ENCODE measurements at regions not wholly inside any gene's neighbourhood (a gene's known extent, or its start where the extent isn't known, plus 50 kb on each side); places are given as distances from the start of the nearest gene placed in this dataset.

DNA sequence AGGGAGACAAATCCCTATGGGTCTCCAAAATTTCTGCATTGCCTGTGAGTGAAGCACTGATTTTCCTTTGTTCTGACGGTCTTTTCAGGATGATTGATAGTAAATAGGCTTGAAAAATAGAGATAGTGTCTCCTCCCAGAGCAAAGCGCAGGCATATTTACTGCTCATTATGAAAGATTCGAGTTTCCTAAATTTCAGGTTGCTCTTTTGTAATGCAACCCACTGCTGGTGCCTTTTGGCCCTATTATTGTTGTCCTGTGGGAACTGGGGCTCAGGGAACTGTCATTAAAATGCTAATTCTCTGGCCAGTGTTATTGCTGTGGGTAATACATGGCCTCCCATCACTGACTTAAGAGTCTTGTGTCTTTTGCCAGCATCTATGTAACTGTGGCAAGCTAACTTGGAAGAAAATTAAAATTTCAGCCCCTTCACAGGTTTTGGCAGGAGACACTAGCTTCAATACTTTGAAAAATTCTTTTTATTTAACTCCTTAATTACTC lies 754.1 kb upstream of the MAP3K7 start:
- Histone ChIP-seq H3K27ac (no peak overlapping the region), H3K27me3 (no peaks in the 10 kb centered on the region), H3K36me3 (replicated peaks in 1 of 2; ENCODE audit: insufficient read depth in 1 of 2, low read depth in 2 of 2) (no peaks in the 10 kb centered on the region), H3K9me3 (no peaks in the 10 kb centered on the region), H3K4me3 (no peak overlapping the region), H3K4me1 (no peaks in the 10 kb centered on the region)
- TF ChIP-seq CTCF (IDR thresholded peaks at IDR 0.05) (no peak), POLR2A (IDR thresholded peaks at IDR 0.05) (no peak)
- 39 to 41% methylated on average over 3 of the region's 3 CpGs for WGBS, 2 donors
- DNase-seq = no peak
- intact Hi-C loops (cut with DNase I) = no loop called here
- ATAC-seq = no peak

GRCh38 chr6:91337967-91338366 lies 751.1 kb upstream of the MAP3K7 start:
- DNase-seq = no peak
- Histone ChIP-seq H3K36me3 (replicated peaks in 1 of 2; ENCODE audit: insufficient read depth in 1 of 2, low read depth in 2 of 2) (no peaks in the 10 kb centered on the region), H3K4me1 (no peaks in the 10 kb centered on the region), H3K27me3 (no peaks in the 10 kb centered on the region), H3K4me3 (no peak overlapping the region), H3K27ac (no peak overlapping the region), H3K9me3 (no peaks in the 10 kb centered on the region)
- WGBS, 2 donors = 61 to 68% methylated on average over 4 of the region's 4 CpGs
- intact Hi-C loops (cut with DNase I) = no loop called here
- no peak for TF ChIP-seq POLR2A (IDR thresholded peaks at IDR 0.05)
- peak in 1 of 7 experiments; percentile 31 for TF ChIP-seq CTCF (IDR thresholded peaks at IDR 0.05)
- ATAC-seq = no peak

DNA sequence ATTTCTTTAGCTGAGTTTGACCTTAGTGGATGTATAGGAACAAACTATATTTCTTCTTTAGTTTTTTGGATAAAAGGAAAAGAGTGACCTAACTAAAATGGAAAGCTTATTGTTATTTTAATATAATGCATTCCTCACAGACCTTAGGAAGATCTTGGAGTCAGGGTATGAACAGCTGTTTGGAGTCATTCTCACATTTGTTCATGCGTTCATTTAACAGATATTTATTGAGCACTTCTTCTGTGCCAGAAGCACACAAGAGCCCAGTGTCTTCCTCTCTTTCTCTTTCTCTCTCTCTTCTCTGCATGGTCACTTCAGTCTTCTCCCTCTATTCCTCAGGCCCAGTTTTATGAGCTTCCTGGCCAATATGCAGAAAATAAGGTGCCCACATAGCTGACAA lies 744.0 kb upstream of the MAP3K7 start:
- H3K9me3 ChIP-seq = no peaks in the 10 kb centered on the region
- H3K36me3 ChIP-seq (replicated peaks in 1 of 2; ENCODE audit: insufficient read depth in 1 of 2, low read depth in 2 of 2) = no peaks in the 10 kb centered on the region
- H3K27me3 ChIP-seq = no peaks in the 10 kb centered on the region
- intact Hi-C loops (cut with DNase I) = no loop called here
- no peak overlapping the region for H3K27ac ChIP-seq
- TF ChIP-seq CTCF (IDR thresholded peaks at IDR 0.05) (no peak), POLR2A (IDR thresholded peaks at IDR 0.05) (no peak)
- H3K4me1 ChIP-seq = no peaks in the 10 kb centered on the region
- no peak overlapping the region for H3K4me3 ChIP-seq
- 60 to 79% methylated on average over 1 of the region's 1 CpG for WGBS, 2 donors
- DNase-seq (no peak), ATAC-seq (no peak)

GRCh38 chr6:91328241-91328640 lies 741.4 kb upstream of the MAP3K7 start:
- TF ChIP-seq CTCF (IDR thresholded peaks at IDR 0.05) = no peak
- no peak for TF ChIP-seq POLR2A (IDR thresholded peaks at IDR 0.05)
- H3K4me1 ChIP-seq = no peaks in the 10 kb centered on the region
- no peak overlapping the region for H3K4me3 ChIP-seq
- H3K9me3 ChIP-seq = no peaks in the 10 kb centered on the region
- no peak for DNase-seq
- no peak overlapping the region for H3K27ac ChIP-seq
- 71 to 79% methylated on average over 3 of the region's 3 CpGs for WGBS, 2 donors
- no peaks in the 10 kb centered on the region for H3K27me3 ChIP-seq
- no peak for ATAC-seq
- no peaks in the 10 kb centered on the region for H3K36me3 ChIP-seq (replicated peaks in 1 of 2; ENCODE audit: insufficient read depth in 1 of 2, low read depth in 2 of 2)
- intact Hi-C loops (cut with DNase I) = no loop called here

DNA sequence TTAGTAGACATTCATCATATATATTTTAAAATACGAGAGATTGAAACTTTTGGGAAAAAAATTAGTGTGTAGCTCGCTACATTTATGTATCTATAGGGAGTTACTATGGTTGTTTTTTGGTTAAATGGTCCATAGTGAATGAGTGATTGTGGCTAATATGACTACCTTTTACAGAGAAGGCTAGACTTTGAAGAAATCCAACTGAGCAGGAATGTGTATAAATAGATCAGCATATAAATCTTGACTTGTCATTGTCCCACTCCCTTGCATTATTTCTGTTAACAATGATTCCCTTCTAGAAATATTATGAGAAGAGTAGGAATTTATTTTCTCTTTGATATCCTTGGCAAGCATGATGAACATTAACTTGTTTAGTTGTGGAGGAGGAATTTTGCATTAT lies 737.8 kb upstream of the MAP3K7 start:
- no peaks in the 10 kb centered on the region for H3K9me3 ChIP-seq
- H3K27me3 ChIP-seq = no peaks in the 10 kb centered on the region
- no peak overlapping the region for H3K27ac ChIP-seq
- ATAC-seq (no peak), DNase-seq (no peak)
- H3K36me3 ChIP-seq (replicated peaks in 1 of 2; ENCODE audit: insufficient read depth in 1 of 2, low read depth in 2 of 2) = no peaks in the 10 kb centered on the region
- WGBS, 2 donors = 52 to 56% methylated on average over 2 of the region's 2 CpGs
- no peaks in the 10 kb centered on the region for H3K4me1 ChIP-seq
- TF ChIP-seq CTCF (IDR thresholded peaks at IDR 0.05) = no peak
- no peak for TF ChIP-seq POLR2A (IDR thresholded peaks at IDR 0.05)
- intact Hi-C loops (cut with DNase I) = no loop called here
- no peak overlapping the region for H3K4me3 ChIP-seq

All from body of pancreas (tissue), 4 donors.